ENCODE measurements at regions not wholly inside any gene's neighbourhood (a gene's known extent, or its start where the extent isn't known, plus 50 kb on each side); places are given as distances from the start of the nearest gene placed in this dataset.

DNA sequence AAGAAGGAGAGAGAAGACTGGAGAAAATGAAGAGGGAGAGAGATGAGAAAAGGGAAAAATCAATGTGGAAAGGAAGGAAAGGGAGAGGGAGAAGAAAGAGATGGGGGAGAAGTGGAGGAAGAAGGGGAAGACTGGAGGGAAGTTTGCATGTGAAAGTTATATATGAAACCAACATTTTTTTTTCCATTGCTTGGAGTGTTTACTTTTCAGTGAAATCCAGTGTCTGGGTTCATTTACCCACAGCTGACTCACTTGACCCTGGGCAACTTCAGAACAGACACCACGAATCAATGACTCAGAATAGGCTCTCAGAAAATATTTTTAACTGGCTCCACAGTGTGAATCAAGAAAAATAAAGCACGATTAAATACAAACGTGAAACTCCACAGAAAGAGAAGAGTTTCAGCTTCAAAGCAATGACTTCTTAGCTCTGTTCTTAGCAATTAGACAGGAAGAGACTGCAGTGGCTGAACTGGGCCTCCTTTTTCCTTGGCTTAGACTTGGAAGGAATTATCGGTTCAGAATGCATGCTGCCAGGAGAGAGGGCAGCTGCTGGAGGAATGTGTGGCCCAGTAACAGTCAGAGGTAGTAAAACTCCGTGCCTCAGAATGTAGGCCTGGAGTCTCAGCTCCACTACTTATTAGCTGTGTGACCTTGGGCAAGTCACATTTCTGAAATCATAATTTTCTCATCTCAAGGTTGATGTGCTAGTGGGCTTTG lies 237.5 kb downstream of the MIAT start:
- peaks cover 0 to 2% (median 0%) of the 10 kb centered on the region in 4 experiments; a peak in 1 of 7 replicates for H3K27me3 ChIP-seq (replicated peaks in 1 of 4; ENCODE audit: control insufficient read depth in 3 of 4, extremely low read depth in 1 of 4, insufficient read depth in 3 of 4, low read length in 3 of 4)
- 88% methylated on average over 5 of the region's 5 CpGs; no CpG with 5 or more reads in 1 of the 2 experiments for WGBS, 2 experiments (ENCODE audit: extremely low coverage in 1 of 2, insufficient coverage in 1 of 2, insufficient read length in 1 of 2, insufficient replicate concordance in 2 of 2, low coverage in 1 of 2, low lambda C conversion rate in 2 of 2, missing lambda C conversion rate in 1 of 2)
- H3K4me1 ChIP-seq (replicated peaks in 1 of 4; ENCODE audit: control insufficient read depth in 3 of 4, insufficient read depth in 4 of 4, low read length in 3 of 4) = peaks cover 1 to 13% (median 6%) of the 10 kb centered on the region in 4 experiments; a peak in 4 of 7 replicates
- no peak overlapping the region for H4K8ac ChIP-seq (ENCODE audit: extremely low read depth, insufficient read depth, low read length)
- no peak overlapping the region for H4K91ac ChIP-seq (replicated peaks; ENCODE audit: insufficient read length, low read length)
- ChIA-PET CTCF (ENCODE audit: partially characterized antibody) (interaction anchor here (0.5 to 1.5 kb wide), 4 partner anchors 8 to 1764 kb away, joined by 3 to 6 read pairs (median 4); no protein-coding TSS in a partner anchor), POLR2A (ENCODE audit: partially characterized antibody) (no interaction called here)
- H3K9ac ChIP-seq (replicated peaks in 1 of 4; ENCODE audit: extremely low read depth in 1 of 4, low read depth in 3 of 4, low read length in 3 of 4) = no peak overlapping the region
- H3K23me2 ChIP-seq (ENCODE audit: low read depth, low read length) = no peaks in the 10 kb centered on the region; the same call in 1 of the 2 replicates
- no peak overlapping the region for H2AFZ ChIP-seq (ENCODE audit: low read length)
- no peak overlapping the region for H4K5ac ChIP-seq (ENCODE audit: insufficient read length, low read depth, low read length)
- FAIRE-seq = no peak
- H2BK120ac ChIP-seq (replicated peaks; ENCODE audit: low read depth, low read length) = no peak overlapping the region
- no peak overlapping the region for H3K14ac ChIP-seq (ENCODE audit: insufficient read length)
- no peak overlapping the region for H2BK20ac ChIP-seq (ENCODE audit: low read length)
- no peak overlapping the region for H3K4ac ChIP-seq (replicated peaks; ENCODE audit: insufficient read length, low read depth, low read length)
- no peaks in the 10 kb centered on the region for H4K20me1 ChIP-seq (replicated peaks in 1 of 2; ENCODE audit: control insufficient read depth in 1 of 2, insufficient read depth in 2 of 2, low read length in 2 of 2)
- no peak overlapping the region for H3K4me3 ChIP-seq (ENCODE audit: extremely low read depth in 1 of 4, insufficient read depth in 2 of 4, low read depth in 3 of 4, low read length in 4 of 4)
- no peak overlapping the region for H2BK15ac ChIP-seq (ENCODE audit: low read length)
- no peaks in the 10 kb centered on the region for H3K79me2 ChIP-seq (ENCODE audit: control insufficient read depth in 1 of 2, insufficient read depth in 2 of 2, low read length in 2 of 2)
- H3K27ac ChIP-seq (ENCODE audit: low read depth, low read length) = no peak overlapping the region
- H3K4me2 ChIP-seq (ENCODE audit: insufficient read depth in 1 of 2, low read depth in 2 of 2, low read length in 2 of 2) = no peak overlapping the region
- H3K9me3 ChIP-seq (ENCODE audit: insufficient read depth in 2 of 2, low read depth in 1 of 2, low read length in 1 of 2) = peaks cover 0 to 2% of the 10 kb centered on the region in 2 experiments; a peak in 1 of 4 replicates
- no peaks in the 10 kb centered on the region for H3K79me1 ChIP-seq (ENCODE audit: low read depth, low read length)
- DNase-seq (ENCODE audit: low read depth in 1 of 2, low spot score in 2 of 2) = peak in 1 of 2 experiments; percentile 17
- no peak overlapping the region for H2BK12ac ChIP-seq (ENCODE audit: low read depth, low read length)
- H2AK5ac ChIP-seq (ENCODE audit: low read depth, low read length) = 0 out of 2 replicates have a peak overlapping the region, but pooled peaks have one; percentile 19
- H3K23ac ChIP-seq (ENCODE audit: insufficient read length) = no peak overlapping the region
- H2BK5ac ChIP-seq (ENCODE audit: low read depth, low read length) = no peak overlapping the region
- H3K18ac ChIP-seq (ENCODE audit: extremely low read depth, low read length) = no peak overlapping the region
- H3K36me3 ChIP-seq (ENCODE audit: control insufficient read depth in 2 of 4, insufficient read depth in 4 of 4, low read length in 3 of 4) = no peaks in the 10 kb centered on the region
- no peak overlapping the region for H3K56ac ChIP-seq (replicated peaks; ENCODE audit: insufficient read length, low read depth, low read length)
- TF ChIP-seq GABPA (IDR thresholded peaks at IDR 0.05; ENCODE audit: borderline replicate concordance, insufficient read depth, low read length) (no peak), CTBP2 (IDR thresholded peaks at IDR 0.05; ENCODE audit: borderline replicate concordance, insufficient read depth, insufficient read length, low read length) (no peak), CREB1 (IDR thresholded peaks at IDR 0.05) (no peak), ASH2L (IDR thresholded peaks at IDR 0.05; ENCODE audit: low read length) (no peak), FOSL1 (IDR thresholded peaks at IDR 0.05; ENCODE audit: insufficient read depth, low read depth, low read length) (no peak), SP2 (IDR thresholded peaks at IDR 0.05; ENCODE audit: low read length) (no peak), SP1 (IDR thresholded peaks at IDR 0.05; ENCODE audit: low read depth, low read length) (no peak), POLR2AphosphoS5 (IDR thresholded peaks at IDR 0.05; ENCODE audit: low read depth, low read length) (no peak)

Measured in H1 (cell line).